GM20431 (cell line): ENCODE measurements at regions not wholly inside any gene's neighbourhood (a gene's known extent, or its start where the extent isn't known, plus 50 kb on each side); places are given as distances from the start of the nearest gene placed in this dataset.

ENCODE experiments used
- in situ Hi-C: fragments of 300-500 bp; cut with MseI, MboI; formaldehyde crosslinking; loops from one replicate; pipeline ENCODE4 v1.15.0; 2020; ENCODE audit warnings: low sequenced_read_pairs; ENCODE audit not compliant: unreplicated experiment

- in situ Hi-C loops = no loop called here
Observed at GRCh38 chr10:44203535-44203934, 181.4 kb downstream of the CXCL12 start.

DNA sequence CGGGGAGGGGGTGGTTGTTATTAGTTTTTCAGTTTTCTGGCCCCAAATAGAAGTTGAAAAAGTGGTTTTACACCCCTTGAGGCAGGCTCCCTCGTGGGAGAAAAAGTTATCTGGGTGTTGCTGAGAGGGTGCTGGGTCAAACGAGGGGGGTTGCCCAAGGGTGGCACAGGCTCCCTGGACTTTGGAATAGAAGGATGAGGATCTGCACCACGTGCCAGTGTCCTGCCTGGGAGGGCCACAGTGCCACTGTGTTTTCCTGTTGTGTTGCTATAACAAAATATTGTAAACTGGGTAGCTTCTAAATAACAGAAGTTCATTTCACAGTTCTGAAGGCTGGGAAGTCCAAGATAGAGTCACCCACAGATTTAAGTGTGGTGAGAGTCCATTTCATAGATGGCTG is 181.9 kb downstream of the CXCL12 start:
- in situ Hi-C loops = no loop called here

DNA sequence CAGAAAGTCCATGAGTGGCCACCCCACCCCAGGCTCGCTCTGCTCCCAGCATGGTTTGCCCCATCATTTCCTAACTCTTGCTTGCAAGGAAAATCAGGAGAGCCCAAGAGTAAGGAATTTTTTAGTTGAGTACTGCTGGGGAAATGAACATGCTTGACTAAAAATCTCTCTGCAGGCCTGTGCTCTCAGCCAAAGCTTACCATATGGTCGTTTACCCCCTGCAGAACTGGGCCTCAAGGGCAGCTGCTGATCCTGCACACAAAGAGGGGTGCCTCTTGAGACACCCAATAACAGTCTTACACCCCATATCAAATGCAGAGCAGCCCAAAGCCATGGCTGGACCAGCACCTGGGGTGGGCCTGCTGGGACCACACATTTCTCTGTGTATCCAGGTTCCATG is 183.2 kb downstream of the CXCL12 start:
- in situ Hi-C loops = no loop called here

DNA sequence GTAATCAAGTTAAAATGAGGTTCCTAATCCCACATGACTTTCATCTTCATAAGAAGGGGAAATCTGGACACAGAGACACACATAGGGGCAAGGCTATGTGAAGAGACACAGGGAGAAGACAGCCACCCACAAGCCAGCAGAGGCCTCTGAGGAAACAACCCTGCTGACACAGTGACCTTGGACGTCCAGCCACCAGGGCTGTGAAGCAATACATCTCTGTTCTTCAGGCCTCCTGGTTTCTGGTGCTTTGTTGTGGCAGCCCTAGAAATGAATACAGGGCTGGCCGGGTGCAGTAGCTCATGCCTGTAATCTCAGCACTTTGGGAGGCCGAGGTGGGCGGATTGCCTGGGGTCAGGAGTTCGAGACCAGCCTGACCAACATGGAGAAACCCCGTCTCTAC is 183.9 kb downstream of the CXCL12 start:
- in situ Hi-C loops = no loop called here

DNA sequence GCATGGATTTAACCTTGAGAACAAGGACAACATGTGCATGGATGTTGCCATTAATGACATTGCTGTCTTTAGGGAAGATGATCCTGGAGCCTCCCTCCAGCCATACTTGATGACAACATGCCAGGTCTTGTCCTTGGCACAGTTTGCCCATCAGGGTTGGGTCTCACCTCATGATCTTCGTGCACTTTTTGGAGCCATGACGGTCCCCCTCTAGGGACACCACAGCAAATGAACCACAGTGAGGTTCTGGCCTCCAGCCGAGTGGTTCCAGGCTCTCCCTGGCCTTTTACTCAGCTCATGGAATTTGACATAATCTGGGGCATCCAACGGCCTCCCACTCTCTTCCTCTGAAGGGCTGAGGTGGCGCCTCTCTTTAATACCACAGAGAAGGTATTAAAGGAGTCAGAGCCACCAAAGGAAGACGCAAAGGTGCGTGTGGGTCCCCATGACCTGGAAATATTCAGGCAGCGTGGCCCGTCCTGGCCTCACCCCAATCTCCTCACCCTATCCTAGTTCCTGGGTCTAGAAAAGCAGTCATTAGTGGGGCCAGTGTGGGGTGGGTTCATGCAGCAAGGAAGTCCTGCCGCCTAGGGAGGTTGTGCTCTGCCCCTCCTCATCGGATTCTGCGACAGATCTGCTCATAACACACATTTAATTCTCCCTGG is 184.8 kb downstream of the CXCL12 start:
- in situ Hi-C loops = no loop called here

DNA sequence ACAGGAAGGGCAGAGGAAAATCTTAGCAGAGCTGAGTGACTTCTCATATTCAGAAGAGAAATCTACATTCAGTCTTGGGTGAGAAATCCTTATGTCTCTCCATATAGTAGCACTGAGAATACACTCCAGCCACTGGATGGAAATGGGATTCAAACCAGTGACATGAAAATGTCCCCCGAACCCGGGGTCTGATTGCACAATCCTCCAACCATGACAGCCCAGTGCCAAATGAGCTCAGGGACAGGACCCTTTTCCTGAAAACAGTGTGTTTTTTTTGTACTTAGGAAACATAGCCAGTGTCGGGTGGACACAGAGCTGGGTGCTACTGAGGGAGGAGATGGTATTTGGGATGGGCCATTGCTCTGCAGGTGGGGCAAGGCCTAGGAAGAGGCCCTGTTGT is 185.6 kb downstream of the CXCL12 start:
- in situ Hi-C loops = no loop called here

DNA sequence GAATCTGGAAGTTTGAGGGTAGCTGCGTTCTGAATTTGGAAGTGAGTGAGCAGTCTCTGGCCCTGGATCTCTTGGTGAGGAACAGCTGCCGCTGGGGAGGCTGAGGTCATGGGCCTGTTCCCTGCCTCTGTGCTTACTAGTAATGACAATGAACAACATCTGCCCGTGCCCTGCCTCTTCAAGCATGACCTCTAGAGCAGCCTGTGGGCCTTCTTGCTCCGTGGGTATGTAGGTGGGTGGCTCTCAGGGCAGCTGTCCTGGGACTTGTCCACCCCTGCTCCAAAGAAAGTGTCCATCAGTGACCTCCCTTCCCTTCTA is 186.2 kb downstream of the CXCL12 start:
- in situ Hi-C loops = no loop called here

- in situ Hi-C loops = no loop called here
Observed at GRCh38 chr10:44198096-44198779, 186.7 kb downstream of the CXCL12 start.

GRCh38 chr10:44197646-44198045 is 187.3 kb downstream of the CXCL12 start:
- in situ Hi-C loops = no loop called here

- in situ Hi-C loops = no loop called here
Observed at GRCh38 chr10:44196336-44196735, 188.6 kb downstream of the CXCL12 start.

GRCh38 chr10:44196008-44196320 is 188.9 kb downstream of the CXCL12 start:
- in situ Hi-C loops = no loop called here

DNA sequence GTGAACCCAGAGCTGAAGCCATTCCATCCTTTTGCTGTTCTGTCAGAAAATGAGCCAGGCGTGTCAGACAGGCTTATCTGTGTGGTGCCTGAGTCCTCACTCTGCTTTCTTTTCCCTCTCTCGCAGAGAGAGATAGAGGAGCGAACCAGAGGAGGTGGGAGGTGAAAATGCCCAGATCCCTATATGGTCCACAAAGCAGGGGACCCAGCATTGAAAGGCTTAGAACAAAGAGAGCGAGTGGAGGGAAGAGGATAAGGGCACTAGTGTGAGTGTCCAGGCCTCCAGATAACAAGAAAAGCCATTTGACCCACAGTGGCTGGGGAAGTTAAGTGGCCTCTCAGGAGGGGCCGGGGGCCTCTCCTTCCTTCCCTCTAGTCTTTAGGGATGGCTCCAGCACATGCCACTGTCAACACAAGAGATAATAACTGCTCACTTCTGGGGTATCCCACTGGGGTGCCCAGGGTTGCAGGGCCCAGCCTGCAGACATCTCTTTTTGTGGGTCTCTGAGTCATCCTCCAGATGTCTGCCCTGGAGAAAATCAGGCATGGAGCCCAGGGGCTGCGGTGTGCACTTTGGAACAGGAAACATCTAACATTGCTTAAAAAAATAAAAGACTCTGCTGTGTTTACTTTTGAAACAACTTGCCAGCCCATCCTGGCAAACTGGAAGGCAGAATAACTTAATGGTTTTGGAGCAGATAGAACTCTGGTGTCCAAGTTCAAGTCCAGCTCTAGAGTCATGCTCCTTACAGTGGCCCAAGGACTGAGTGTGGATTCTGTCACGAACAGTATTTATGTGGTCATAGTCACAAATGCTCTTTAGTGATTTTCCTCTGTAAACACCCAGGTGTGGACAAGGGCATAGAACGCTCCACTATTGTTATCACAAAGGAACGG is 189.5 kb downstream of the CXCL12 start:
- in situ Hi-C loops = no loop called here

- in situ Hi-C loops = no loop called here
Observed at GRCh38 chr10:44194435-44194834, 190.5 kb downstream of the CXCL12 start.

DNA sequence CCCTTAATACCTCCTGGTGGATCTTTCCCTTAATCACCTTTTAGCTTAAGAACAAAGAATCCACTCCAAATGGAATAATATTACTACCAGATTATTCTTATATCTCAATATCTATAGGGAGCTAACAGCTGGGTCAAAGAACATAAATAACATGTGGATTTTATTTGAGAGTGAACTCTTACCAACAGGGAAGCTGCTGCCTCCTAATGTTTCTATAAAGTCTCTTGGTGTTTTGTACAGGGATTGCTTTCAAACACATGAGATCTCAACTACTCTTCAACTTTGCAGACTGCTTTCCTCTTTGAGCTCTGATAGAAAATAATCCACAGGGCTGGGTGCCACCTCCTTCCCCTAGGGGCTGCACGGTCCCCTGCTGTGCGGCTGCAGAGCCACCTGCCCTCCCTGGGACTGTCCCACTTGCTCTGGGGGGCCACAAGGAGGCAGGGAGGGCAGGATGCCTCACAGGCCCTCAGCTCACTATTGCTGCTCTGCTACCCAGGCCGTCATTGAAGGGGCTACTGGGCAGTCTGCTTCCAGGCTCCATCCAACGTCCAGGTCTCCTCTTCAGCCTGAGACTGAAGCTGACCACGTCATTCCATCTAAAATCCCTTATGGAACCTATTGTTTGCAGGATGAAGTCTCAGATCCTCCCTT is 191.2 kb downstream of the CXCL12 start:
- in situ Hi-C loops = no loop called here

- in situ Hi-C loops = no loop called here
Observed at GRCh38 chr10:44193166-44193565, 191.7 kb downstream of the CXCL12 start.

DNA sequence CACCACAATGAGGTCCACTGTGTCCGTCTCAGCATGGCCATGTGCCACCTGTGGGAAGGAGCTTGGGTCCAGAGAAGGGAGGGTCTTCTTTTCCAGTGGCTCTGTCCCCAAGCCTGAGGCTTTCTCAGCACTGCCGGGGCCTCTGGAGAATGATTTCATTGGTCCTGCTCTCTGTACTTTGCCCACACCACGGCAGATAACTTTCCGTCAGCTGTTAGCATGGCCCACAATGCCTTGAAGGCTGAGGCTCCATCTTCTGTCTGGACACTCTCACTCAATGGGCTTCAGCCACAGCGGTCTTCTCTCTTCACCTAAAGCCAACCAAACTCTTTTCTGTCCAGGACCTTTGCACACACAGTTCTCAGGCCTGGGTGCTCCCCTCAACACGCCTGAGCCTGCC is 192.5 kb downstream of the CXCL12 start:
- in situ Hi-C loops = no loop called here

GRCh38 chr10:44190541-44190940 is 194.4 kb downstream of the CXCL12 start:
- in situ Hi-C loops = no loop called here

DNA sequence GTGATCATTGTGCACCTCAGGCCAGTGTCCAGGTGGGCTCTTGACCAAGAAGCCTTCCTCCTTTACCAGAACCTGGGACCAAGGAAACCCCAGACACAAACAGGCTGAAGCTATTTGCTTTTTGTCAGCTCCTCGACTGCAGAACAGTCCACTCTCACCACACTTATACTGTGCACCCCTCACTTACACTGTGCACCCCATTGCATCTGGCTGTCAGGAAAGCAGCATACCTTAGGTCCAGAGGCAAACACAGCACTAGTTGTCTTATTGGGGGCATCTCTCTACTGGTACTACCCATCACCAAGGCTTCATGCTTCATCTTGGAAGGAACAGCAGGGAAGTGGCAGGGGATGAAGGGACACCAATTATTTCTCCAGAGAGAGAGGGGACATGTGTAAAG is 198.1 kb downstream of the CXCL12 start:
- in situ Hi-C loops = no loop called here

DNA sequence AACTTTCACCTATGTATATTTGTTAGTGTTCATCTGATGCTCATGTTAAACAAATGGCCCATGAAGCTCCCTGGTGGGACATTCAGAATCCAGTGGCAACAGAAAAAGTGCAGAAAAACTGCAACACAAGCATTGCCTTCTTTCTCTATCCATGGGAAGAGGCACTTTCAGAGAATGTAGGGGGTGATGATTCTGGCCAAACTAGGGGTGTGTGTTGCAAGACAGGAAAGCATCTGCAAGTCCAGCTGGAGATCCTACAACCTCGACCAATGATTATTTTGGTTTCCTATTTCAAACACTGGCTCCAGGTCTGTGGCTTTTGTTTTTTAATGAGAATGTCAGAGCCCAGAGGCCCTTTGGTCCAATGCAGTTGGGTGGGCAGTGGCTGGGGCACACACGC is 198.7 kb downstream of the CXCL12 start:
- in situ Hi-C loops = no loop called here

DNA sequence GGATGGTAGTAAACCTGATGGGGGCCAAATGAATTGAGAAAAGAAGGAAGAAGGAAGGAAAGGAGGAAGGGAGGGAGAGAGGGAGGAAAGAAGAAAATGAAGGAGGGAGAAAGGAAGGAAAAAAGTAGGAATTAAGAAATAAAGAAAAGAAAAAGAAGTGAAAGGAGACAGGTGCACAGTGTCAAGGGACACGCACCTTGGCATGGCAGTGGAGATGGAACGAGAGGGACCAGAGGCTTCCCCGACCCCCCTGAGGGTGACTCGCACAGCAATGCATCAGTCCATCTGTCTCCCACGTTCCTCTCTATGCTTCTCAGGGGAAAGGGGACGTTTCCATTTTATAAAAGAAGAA is 199.6 kb downstream of the CXCL12 start:
- in situ Hi-C loops = no loop called here
